Activated T-cell treated with anti-CD3 and anti-CD28 coated beads for 4 hours (primary cell): ENCODE measurements at regions not wholly inside any gene's neighbourhood (a gene's known extent, or its start where the extent isn't known, plus 50 kb on each side); places are given as distances from the start of the nearest gene placed in this dataset.

Source experiments
- DNase-seq: peaks from one replicate; pipeline ENCODE4 v3.0.0-alpha.2; 2020

GRCh38 chr3:72487946-72488737 lies 360.1 kb downstream of the SHQ1 start:
- DNase-seq, result no peak

GRCh38 chr3:72487078-72487765 lies 361.0 kb downstream of the SHQ1 start:
- DNase-seq, result no peak

- DNase-seq, result no peak
These were observed 362.6 kb downstream of the SHQ1 start for GRCh38 chr3:72485641-72486040.

DNA sequence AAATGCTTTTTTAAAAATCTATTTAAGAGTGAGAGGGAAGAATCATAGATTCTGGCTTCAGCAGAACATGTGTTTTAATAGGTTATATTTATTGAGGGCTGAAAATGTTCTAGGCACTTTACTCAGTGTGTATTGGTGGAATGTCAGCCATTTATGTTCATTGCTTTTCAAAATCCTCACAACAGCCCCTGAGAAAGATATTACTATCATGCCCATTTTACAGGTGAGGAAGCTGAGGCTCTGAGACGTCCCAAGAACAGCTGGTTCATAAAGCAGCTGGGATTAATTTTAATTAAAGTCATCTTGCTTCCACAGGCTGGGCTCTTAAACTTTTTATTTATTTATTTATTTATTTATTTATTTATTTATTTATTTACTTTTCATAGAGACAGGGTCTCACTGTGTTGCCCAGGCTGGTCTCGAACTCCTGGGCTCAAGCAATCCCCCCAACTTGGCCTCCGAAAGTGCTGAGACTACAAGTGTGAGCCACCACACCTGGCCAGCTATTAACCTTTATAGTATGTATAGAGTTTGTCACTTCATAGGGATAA lies 364.6 kb downstream of the SHQ1 start:
- DNase-seq, result no peak

DNA sequence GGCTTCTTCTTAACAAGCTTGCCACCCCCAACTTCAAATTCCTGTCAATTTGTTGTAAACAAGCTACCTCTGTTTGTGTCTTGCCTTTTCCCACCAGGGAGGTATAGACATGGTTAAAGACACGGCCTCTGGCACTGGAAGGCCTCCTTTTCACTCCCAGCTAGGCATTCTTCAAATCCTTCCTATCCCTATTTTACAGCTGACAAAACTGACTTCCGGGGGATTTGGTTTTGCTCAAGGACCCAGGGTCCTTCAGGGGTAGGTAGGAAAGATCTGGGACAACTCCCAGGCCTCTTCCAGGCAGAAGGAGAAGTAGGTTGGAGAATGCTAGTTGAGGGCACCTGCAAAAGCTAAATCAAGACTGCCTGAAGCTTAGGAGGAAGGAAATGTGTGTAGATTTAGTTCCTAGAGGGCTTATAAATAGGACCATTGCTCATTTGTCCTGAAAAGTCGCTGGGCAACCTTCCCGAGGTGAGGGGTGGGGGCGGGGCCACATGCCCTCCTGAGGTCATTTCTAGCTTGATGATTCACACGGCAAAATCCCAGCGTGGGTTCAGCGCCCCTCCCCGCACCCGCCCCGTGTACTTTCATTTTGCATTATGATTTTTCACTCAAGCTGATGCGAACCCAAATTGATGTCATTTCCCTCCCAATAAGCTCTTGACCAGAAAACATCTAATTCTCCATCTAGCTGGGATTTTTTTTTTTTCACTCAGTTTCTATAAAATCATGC lies 365.5 kb downstream of the SHQ1 start:
- peak; percentile 69 for DNase-seq

DNA sequence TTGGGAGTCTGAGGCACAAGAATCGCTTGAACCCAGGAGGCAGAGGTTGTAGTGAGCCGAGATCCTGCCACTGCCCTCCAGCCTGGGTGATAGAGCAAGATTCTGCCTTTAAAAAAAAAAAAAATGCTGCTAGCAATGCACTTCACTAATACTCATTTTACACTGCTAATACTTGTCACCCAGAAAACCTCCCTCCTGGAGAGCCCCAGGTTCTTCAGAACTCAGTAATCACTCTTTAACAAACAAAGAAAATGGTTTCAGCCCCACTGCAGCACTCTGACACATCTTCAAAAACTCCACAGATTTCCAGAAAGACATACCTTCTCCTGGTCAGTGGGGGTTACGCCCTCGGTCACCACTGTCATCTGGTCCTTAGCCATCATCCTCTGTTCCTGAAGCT lies 366.7 kb downstream of the SHQ1 start:
- no peak for DNase-seq

DNA sequence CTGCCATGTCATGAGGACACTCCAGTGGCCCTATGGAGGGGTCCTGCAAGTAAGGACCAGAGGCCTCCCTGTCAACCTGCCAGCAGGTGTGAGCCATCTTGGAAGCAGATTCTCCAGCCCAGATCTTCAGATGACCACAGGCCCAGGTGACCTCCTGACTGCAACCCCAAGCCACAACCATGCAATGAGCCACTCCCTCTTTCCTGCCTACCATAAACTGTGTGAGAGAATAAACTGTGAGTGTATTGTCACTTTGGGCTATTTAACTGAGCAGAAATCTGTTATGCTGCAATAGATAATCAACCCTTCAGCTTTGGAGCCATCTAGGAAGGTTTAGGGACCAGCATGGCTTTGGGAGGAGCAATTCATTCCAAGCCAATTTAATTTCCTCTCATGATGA lies 367.9 kb downstream of the SHQ1 start:
- no peak for DNase-seq

- DNase-seq, result no peak
These were observed 368.5 kb downstream of the SHQ1 start for GRCh38 chr3:72479651-72480215.

- no peak for DNase-seq
These were observed 372.1 kb downstream of the SHQ1 start for GRCh38 chr3:72476139-72476483.

DNA sequence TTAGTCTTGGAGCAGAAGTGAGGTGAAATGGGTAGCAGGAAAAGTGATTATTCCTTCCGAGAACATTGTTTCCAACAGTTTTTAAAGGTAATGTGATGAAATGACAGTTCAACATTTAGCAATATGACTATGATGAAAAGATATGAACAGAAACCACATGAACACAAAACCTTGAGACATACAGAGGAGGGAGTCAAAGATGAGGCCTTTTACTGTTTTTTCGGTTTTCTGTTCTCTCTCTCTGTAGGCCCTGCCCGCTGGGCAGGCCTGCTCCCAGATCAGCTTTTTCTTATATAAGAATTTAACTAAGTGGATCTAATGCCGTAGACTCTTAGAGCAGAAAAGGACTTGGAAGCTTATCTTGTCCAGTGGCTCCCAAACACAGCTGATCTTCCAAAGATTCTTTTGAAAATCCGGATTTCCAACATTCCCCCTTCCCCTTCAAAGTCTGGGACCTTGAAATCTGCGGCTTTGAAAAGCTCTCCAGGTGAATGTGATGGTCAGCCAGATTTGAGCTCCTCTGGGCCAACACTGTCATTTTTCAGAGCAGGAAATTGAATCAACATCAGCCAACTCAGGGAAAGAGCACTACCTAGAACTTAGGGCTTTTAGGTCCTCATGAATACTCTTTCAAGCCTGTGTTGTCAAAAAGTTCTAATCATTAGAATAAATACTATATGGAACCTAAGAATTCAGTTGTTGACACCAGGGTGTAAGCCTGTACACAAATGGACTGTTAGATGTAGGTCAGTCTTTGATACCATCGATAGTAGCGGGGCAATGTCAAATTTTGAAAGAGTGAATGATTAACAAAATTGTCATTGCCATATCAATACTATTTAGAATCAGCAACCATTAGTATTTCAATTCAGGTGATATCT lies 372.7 kb downstream of the SHQ1 start:
- DNase-seq, result no peak

- DNase-seq, result no peak
These were observed 373.5 kb downstream of the SHQ1 start for GRCh38 chr3:72474775-72475174.

GRCh38 chr3:72473156-72473555 lies 375.1 kb downstream of the SHQ1 start:
- no peak for DNase-seq

GRCh38 chr3:72470904-72471417 lies 377.3 kb downstream of the SHQ1 start:
- DNase-seq, result no peak

DNA sequence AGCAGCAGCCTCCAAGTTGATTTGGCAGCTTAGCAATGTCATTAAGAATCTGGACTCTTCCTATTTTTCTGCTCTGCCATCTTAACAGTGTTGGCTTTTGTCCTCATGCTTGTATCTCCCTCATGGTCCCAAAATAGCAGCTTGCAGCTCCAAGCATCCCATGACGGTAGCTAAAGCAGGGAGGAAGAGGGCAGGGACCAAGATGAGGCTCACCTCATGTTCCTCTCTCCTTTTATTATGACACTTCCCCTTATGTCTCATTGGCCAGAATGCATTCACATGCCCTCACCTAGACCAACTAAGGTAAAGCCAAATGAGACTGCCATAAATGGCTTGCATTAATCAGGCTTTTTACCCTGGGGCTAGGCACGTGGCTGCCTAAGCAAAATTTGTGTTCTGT lies 382.4 kb downstream of the SHQ1 start:
- DNase-seq, result no peak

DNA sequence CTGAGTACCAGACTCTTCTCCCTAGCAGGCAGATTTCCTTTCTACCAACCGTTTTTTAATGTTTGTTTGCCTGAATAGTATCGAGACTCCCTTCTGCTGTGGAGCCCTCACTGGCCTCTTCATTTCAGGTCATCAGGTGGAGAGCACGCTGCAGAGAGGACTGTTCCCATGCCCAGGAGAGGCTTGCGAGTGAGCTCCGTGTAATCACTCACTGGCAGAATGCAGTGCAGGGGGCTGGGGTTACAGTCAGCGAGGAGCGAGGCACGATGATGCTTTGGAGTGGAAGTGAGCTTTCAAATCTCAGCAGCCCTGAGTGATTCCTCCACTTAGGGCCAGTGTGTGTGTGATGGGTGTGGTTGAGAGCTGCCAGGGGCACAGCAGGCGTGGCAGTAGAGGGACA lies 385.2 kb downstream of the SHQ1 start:
- DNase-seq, result no peak

DNA sequence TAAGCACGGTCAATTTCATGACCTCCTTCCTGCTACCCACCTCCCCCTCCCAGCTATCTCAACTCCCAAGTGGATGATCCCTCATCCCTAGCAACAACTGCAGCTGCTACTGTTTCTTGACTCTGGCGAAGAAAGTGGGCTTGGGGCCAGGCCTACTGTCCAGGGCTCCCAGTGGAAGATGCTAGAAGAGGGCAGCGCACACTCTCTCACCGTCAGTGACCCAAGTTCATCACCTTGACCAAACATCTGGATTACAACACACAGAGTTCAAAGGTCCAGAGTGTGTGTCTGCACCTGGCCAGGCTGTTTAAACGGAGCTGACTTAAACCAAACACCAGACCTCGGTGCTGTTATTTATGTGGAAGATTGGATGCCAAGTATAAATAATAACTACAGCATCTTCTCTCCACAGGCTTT lies 385.6 kb downstream of the SHQ1 start:
- no peak for DNase-seq

- DNase-seq, result no peak
These were observed 386.5 kb downstream of the SHQ1 start for GRCh38 chr3:72461787-72462186.

DNA sequence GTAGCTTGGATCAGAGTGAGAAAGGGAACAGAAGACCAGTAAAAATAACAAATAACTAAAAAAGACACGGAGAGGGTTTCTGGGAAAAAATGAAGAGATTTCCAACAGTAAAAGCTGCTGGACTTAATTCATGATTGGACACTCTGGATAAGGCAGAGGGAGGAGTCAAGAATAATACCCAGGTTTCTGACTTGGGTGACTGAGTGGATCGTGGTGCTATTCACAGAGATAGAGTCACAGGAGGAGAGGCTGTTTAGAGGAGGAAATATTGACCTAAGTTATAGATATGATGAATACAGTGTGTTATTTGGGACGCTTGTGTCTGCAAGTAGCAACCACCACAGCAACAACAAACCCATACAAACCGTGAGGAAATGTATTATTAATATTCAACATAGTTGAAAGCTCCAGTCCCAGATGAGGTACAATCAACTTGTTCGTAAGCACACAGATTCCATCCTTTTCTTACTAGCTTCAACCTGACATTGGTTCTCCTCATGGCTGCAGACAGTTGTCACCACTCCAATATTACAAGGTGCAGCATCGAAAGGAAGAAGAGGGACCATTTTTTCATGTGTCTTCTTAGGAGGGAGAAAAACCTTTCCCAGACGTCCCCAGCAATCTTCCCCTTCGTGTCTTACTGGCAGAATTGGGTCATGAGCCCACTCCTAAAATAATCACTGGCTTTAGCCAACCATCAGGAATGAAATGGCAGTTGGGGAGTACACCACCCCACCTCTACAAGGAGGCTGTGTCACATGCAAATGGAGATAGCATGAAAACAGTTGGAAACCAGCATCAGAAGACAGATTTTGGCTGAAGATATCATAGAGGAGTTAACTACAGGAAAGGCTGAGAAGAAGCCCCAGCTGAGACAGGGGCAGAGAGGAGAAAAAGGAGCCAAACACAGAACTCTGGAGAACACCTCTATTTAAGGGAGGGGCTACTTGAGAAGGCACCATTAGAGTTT lies 387.8 kb downstream of the SHQ1 start:
- DNase-seq, result no peak

DNA sequence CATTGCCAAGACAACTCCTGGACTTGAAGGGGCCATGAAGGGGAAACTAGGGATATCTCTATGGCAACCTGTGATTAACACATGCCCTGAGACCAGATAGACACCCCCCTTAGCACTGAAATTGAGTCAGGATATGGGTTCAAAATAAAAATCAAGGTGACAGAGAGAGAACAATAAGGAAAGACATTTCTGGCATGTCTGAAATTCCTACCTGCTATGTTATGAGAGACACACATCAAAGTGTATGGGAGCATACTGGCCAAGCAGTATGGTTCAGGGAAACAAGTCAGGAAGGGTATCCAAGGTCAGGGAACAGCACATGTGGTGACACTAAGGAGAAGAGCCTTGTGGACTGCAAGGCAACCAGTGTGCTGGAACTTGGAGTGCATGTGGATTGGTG lies 388.7 kb downstream of the SHQ1 start:
- DNase-seq, result no peak

DNA sequence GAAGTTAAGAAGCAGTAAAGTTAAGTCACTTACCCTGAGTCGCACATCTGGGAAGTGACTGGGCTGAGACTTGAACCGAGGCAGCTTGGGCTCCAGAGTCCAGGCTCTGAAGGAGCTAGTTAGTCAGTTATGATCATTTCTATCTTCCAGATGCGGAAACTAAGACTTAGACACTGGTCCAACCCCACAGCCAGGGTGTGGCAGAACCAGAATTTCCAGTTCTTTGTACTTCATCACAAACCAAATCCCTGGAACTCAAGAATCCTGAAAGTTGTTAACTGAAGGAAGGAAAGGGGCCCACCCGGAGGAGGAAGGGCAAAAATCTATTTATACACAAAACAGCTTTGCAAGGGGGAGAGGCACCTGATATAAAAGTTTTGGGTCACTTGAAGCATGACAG lies 389.9 kb downstream of the SHQ1 start:
- no peak for DNase-seq

DNA sequence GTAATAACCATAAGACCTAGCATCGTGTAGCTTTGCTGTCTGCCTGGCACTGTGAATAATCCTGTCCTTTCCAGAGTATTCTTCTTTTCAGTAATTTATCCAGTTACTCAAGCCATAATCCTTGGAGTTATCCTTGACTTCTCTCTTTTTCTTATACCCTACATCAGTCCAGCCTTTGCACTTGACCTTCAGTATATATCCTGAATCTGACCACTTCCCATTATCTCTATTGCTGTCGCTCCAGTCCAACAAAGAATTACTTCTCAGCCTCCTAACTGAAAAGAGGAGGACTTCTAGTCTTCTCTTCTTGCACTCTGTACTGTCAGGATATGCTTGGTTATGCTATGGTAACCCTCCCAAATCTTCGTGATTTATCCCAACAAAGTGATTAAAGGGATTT lies 393.8 kb downstream of the SHQ1 start:
- no peak for DNase-seq
